Fibroblast of lung (primary cell): ENCODE measurements at regions not wholly inside any gene's neighbourhood (a gene's known extent, or its start where the extent isn't known, plus 50 kb on each side); places are given as distances from the start of the nearest gene placed in this dataset.
A peak's percentile ranks its signal among the peaks of the same experiment; 100 is the strongest.

Source experiments
- DNase-seq, 2 donors: peaks; one replicate each; pipeline versions ENCODE4 v3.0.0 to v3.0.0-alpha.2; 2010; ENCODE audit warnings: low read depth in 2 of 2
- H2AFZ ChIP-seq: 2 replicates; pipeline ENCODE4 v1.5.1; 2012; ENCODE audit warnings: low read length, control low read depth, inconsistent platforms
- H3K27ac ChIP-seq: 2 replicates; pipeline ENCODE4 v1.5.1; 2011; ENCODE audit warnings: low read length, control low read depth; ENCODE audit not compliant: insufficient read depth
- H3K27me3 ChIP-seq: 2 replicates; pipeline ENCODE4 v1.5.1; 2011; ENCODE audit warnings: mild to moderate bottlenecking, low read length; ENCODE audit not compliant: control insufficient read depth, insufficient read depth
- H3K36me3 ChIP-seq: 2 replicates; pipeline ENCODE4 v1.5.1; 2011; ENCODE audit warnings: low read length; ENCODE audit not compliant: control insufficient read depth, insufficient read depth
- H3K4me1 ChIP-seq: 2 replicates; pipeline ENCODE4 v1.5.1; 2011; ENCODE audit warnings: low read length; ENCODE audit not compliant: control insufficient read depth, insufficient read depth; ENCODE audit errors: extremely low read depth
- H3K4me2 ChIP-seq: 2 replicates; pipeline ENCODE4 v1.5.1; 2011; ENCODE audit warnings: low read length, control low read depth; ENCODE audit not compliant: insufficient read depth; ENCODE audit errors: extremely low read depth
- H3K4me3 ChIP-seq, 4 experiments: fragments of 200-600 bp in 1 of 4; sonication (generic) in 1 of 4; replicated peaks in 1 of 4; 2 replicates each; pipeline ENCODE4 v1.5.1; 2011 to 2016; ENCODE audit warnings: low read length in 4 of 4, low read depth in 3 of 4, mild to moderate bottlenecking in 3 of 4, control low read depth in 2 of 4, inconsistent platforms in 1 of 4, mixed read lengths in 1 of 4; ENCODE audit not compliant: insufficient read depth in 1 of 4; ENCODE audit errors: control extremely low read depth in 1 of 4
- H3K79me2 ChIP-seq: 2 replicates; pipeline ENCODE4 v1.5.1; 2012; ENCODE audit warnings: mild to moderate bottlenecking, low read length, inconsistent platforms; ENCODE audit not compliant: control insufficient read depth, insufficient read depth
- H3K9ac ChIP-seq: 2 replicates; pipeline ENCODE4 v1.5.1; 2011; ENCODE audit warnings: mild to moderate bottlenecking, low read length, control low read depth; ENCODE audit not compliant: insufficient read depth
- H3K9me3 ChIP-seq: 2 replicates; pipeline ENCODE4 v1.5.1; 2012; ENCODE audit warnings: low read depth, low read length; ENCODE audit not compliant: control insufficient read depth, insufficient read depth
- H4K20me1 ChIP-seq: 2 replicates; pipeline ENCODE4 v1.5.1; 2011; ENCODE audit warnings: low read length; ENCODE audit not compliant: control insufficient read depth, insufficient read depth; ENCODE audit errors: extremely low read depth
- CTCF ChIP-seq, 2 donors: IDR thresholded peaks in 1 of 2; conservative IDR thresholded peaks in 1 of 2; 1 replicate in 1 of 2; 2 replicates in 1 of 2; pipeline ENCODE4 v1.5.1; 2011 to 2012; ENCODE audit warnings: low read length in 2 of 2, control low read depth in 1 of 2, inconsistent platforms in 1 of 2, low read depth in 1 of 2, mild to moderate bottlenecking in 1 of 2
- EZH2 ChIP-seq: IDR thresholded peaks from 2 replicates; pipeline ENCODE4 v1.5.1; 2012; ENCODE audit warnings: low read length, control low read depth, mild to moderate bottlenecking; ENCODE audit errors: missing control alignments

- Histone ChIP-seq H3K4me2 (no peak overlapping the region), H4K20me1 (no peaks in the 10 kb centered on the region), H3K4me3 (no peak overlapping the region), H3K4me1 (no peaks in the 10 kb centered on the region), H3K27me3 (no peaks in the 10 kb centered on the region), H2AFZ (no peak overlapping the region), H3K36me3 (no peaks in the 10 kb centered on the region), H3K79me2 (no peaks in the 10 kb centered on the region), H3K9me3 (no peaks in the 10 kb centered on the region), H3K9ac (no peak overlapping the region), H3K27ac (no peak overlapping the region)
- no peak for DNase-seq
- TF ChIP-seq EZH2 (no peak), CTCF (conservative IDR thresholded peaks at IDR 0.05 in 1 of 2, IDR thresholded peaks at IDR 0.05 in 1 of 2; ENCODE audit: low read depth in 1 of 2, low read length in 2 of 2) (no peak)
Measured at GRCh38 chr2:118449401-118449800, 361.1 kb downstream of the INSIG2 start.

GRCh38 chr2:118443596-118443995, 355.3 kb downstream of the INSIG2 start:
- Histone ChIP-seq H3K4me2 (no peak overlapping the region), H3K79me2 (no peaks in the 10 kb centered on the region), H4K20me1 (no peaks in the 10 kb centered on the region), H3K27ac (no peak overlapping the region), H3K27me3 (no peaks in the 10 kb centered on the region), H3K9me3 (no peaks in the 10 kb centered on the region), H3K4me1 (no peaks in the 10 kb centered on the region), H3K36me3 (no peaks in the 10 kb centered on the region), H2AFZ (no peak overlapping the region), H3K4me3 (no peak overlapping the region), H3K9ac (no peak overlapping the region)
- DNase-seq, result peak; percentile 68 to 93
- TF ChIP-seq EZH2 (no peak), CTCF (conservative IDR thresholded peaks at IDR 0.05 in 1 of 2, IDR thresholded peaks at IDR 0.05 in 1 of 2; ENCODE audit: low read depth in 1 of 2, low read length in 2 of 2) (no peak)

GRCh38 chr2:118442996-118443553, 354.8 kb downstream of the INSIG2 start:
- Histone ChIP-seq H3K79me2 (no peaks in the 10 kb centered on the region), H3K4me2 (no peak overlapping the region), H3K4me1 (no peaks in the 10 kb centered on the region)

More at GRCh38 chr2:118442996-118443553, 354.8 kb downstream of the INSIG2 start:
- H3K36me3 ChIP-seq, result no peaks in the 10 kb centered on the region
- TF ChIP-seq EZH2 (no peak), CTCF (conservative IDR thresholded peaks at IDR 0.05 in 1 of 2, IDR thresholded peaks at IDR 0.05 in 1 of 2; ENCODE audit: low read depth in 1 of 2, low read length in 2 of 2) (no peak)
- no peak overlapping the region for H3K9ac ChIP-seq
- DNase-seq, result no peak
- H3K4me3 ChIP-seq, result no peak overlapping the region
- H3K27me3 ChIP-seq, result no peaks in the 10 kb centered on the region
- H3K27ac ChIP-seq, result no peak overlapping the region
- no peaks in the 10 kb centered on the region for H3K9me3 ChIP-seq
- H4K20me1 ChIP-seq, result no peaks in the 10 kb centered on the region
- H2AFZ ChIP-seq, result no peak overlapping the region
